Activated T-cell treated with anti-CD3 and anti-CD28 coated beads, Interleukin-2, amount 50 U/mL, for 24 hours (primary cell): ENCODE measurements at regions not wholly inside any gene's neighbourhood (a gene's known extent, or its start where the extent isn't known, plus 50 kb on each side); places are given as distances from the start of the nearest gene placed in this dataset.
"Not testable (repeated sequence)": the region's sequence is repeated elsewhere in the genome, so short reads cannot be mapped to it uniquely, and the experiment has no call there.

Source experiments
- DNase-seq: peaks from one replicate; pipeline ENCODE4 v3.0.0-alpha.2; 2020
- H3K27ac Mint-ChIP-seq: 2 replicates; pipeline ENCODE4 v1.8.0; 2020; ENCODE audit warnings: mild to moderate bottlenecking, mixed read lengths
- H3K27me3 Mint-ChIP-seq: 2 replicates; pipeline ENCODE4 v1.8.0; 2020; ENCODE audit warnings: mixed read lengths
- H3K36me3 Mint-ChIP-seq: 2 replicates; pipeline ENCODE4 v1.8.0; 2020; ENCODE audit warnings: low read depth, mixed read lengths
- H3K4me1 Mint-ChIP-seq: 2 replicates; pipeline ENCODE4 v1.8.0; 2020; ENCODE audit warnings: low read depth, mixed read lengths
- H3K4me3 Mint-ChIP-seq: 2 replicates; pipeline ENCODE4 v1.8.0; 2020; ENCODE audit warnings: mild to moderate bottlenecking, moderate library complexity, mixed read lengths
- H3K9me3 Mint-ChIP-seq: 2 replicates; pipeline ENCODE4 v1.8.0; 2020; ENCODE audit warnings: mixed read lengths

GRCh38 chr7:12493863-12494686 lies 76.4 kb upstream of the SCIN start:
- no peaks in the 10 kb centered on the region for H3K36me3 Mint-ChIP-seq
- H3K27me3 Mint-ChIP-seq: peaks cover 8% of the 10 kb centered on the region
- no peak overlapping the region for H3K27ac Mint-ChIP-seq
- DNase-seq: no peak
- H3K9me3 Mint-ChIP-seq: no peaks in the 10 kb centered on the region
- H3K4me1 Mint-ChIP-seq: no peaks in the 10 kb centered on the region
- no peak overlapping the region for H3K4me3 Mint-ChIP-seq

GRCh38 chr7:12494687-12495024 lies 75.9 kb upstream of the SCIN start:
- Mint-ChIP-seq H3K4me3 (no peak overlapping the region), H3K27ac (no peak overlapping the region), H3K27me3 (peaks cover 8% of the 10 kb centered on the region), H3K9me3 (no peaks in the 10 kb centered on the region), H3K4me1 (no peaks in the 10 kb centered on the region), H3K36me3 (no peaks in the 10 kb centered on the region)
- no peak for DNase-seq

- not testable (repeated sequence) for H3K27ac Mint-ChIP-seq, H3K4me1 Mint-ChIP-seq, H3K27me3 Mint-ChIP-seq, H3K9me3 Mint-ChIP-seq, H3K4me3 Mint-ChIP-seq, DNase-seq, H3K36me3 Mint-ChIP-seq
Measured at GRCh38 chr7:12496901-12497674, 73.4 kb upstream of the SCIN start.

- no peaks in the 10 kb centered on the region for H3K27me3 Mint-ChIP-seq
- H3K4me1 Mint-ChIP-seq: no peaks in the 10 kb centered on the region
- no peaks in the 10 kb centered on the region for H3K36me3 Mint-ChIP-seq
- H3K27ac Mint-ChIP-seq: no peak overlapping the region
- no peak for DNase-seq
- no peak overlapping the region for H3K4me3 Mint-ChIP-seq
- H3K9me3 Mint-ChIP-seq: no peaks in the 10 kb centered on the region
Measured at GRCh38 chr7:12504149-12504548, 66.4 kb upstream of the SCIN start.

DNA sequence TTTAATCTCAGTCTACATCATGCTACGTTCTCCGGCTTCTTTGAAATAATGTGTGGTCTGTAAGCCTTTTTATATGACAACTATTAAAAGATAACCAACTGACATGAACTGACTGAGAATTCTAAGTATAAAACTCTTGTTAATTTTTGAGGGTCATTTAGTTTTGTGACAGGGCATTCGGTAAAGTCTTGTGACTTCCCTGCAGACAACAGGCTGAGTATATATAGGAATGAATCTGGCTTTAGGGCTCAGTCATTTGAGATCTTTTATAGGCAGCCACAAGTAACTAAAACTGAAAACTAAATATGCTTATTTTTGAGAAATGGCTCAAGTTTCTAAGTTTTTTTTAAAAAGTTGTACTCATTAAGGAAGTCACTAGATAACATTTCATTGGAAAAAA lies 62.5 kb upstream of the SCIN start:
- Mint-ChIP-seq H3K9me3 (no peaks in the 10 kb centered on the region), H3K27ac (no peak overlapping the region), H3K27me3 (peaks cover 5% of the 10 kb centered on the region), H3K4me3 (no peak overlapping the region), H3K4me1 (no peaks in the 10 kb centered on the region), H3K36me3 (no peaks in the 10 kb centered on the region)
- DNase-seq: no peak

GRCh38 chr7:12508554-12508953 lies 62.0 kb upstream of the SCIN start:
- Mint-ChIP-seq H3K4me1 (no peaks in the 10 kb centered on the region), H3K27ac (no peak overlapping the region), H3K27me3 (peaks cover 5% of the 10 kb centered on the region), H3K4me3 (no peak overlapping the region), H3K9me3 (no peaks in the 10 kb centered on the region), H3K36me3 (no peaks in the 10 kb centered on the region)
- DNase-seq: no peak

GRCh38 chr7:12517451-12517850 lies 53.1 kb upstream of the SCIN start:
- Mint-ChIP-seq H3K4me1 (no peaks in the 10 kb centered on the region), H3K4me3 (no peak overlapping the region), H3K9me3 (peaks cover 13% of the 10 kb centered on the region), H3K27me3 (peaks cover 18% of the 10 kb centered on the region), H3K36me3 (no peaks in the 10 kb centered on the region), H3K27ac (no peak overlapping the region)
- no peak for DNase-seq

DNA sequence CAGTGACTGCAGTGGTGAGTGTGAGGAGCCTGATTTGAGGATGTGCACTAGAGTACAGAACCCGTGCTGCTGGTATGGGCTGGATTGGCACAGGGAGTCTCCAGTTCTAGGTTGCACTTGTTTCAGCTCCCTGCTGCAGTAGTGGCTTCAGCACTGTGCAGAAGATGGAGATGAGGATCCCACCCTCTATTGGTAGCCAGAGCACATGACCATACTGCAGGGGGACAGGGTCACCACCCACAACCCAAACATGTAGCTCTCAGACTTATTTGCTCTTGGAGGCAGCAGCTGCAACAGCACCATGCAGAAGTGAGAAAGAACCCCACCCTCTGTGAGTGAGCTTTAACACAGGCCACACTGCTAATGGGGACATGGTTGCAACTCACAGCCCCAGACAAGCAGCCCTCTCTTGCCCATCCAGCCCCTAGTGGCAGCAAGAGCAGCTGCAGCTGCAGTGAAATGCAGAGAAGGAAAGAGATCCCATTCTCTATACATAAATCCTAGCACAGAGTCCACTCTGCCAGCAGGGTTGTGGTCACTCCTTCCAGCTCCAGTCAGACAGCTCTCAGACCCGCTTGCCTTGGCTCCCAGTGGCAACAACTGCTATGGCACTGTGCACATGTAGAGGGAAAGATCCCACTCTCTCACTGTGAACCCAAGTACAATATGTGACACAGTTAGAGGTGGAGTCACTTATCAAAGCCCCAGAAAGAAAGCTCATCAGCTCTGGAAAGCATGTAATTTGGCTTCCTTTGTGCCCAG lies 51.4 kb upstream of the SCIN start:
- no peaks in the 10 kb centered on the region for H3K4me1 Mint-ChIP-seq
- H3K9me3 Mint-ChIP-seq: peaks cover 13% of the 10 kb centered on the region
- DNase-seq: no peak
- no peak overlapping the region for H3K27ac Mint-ChIP-seq
- H3K4me3 Mint-ChIP-seq: no peak overlapping the region
- H3K27me3 Mint-ChIP-seq: peaks cover 24% of the 10 kb centered on the region
- no peaks in the 10 kb centered on the region for H3K36me3 Mint-ChIP-seq

GRCh38 chr7:12519682-12520009 lies 50.9 kb upstream of the SCIN start:
- H3K27ac Mint-ChIP-seq: no peak overlapping the region
- DNase-seq: no peak
- H3K9me3 Mint-ChIP-seq: peaks cover 13% of the 10 kb centered on the region
- no peaks in the 10 kb centered on the region for H3K4me1 Mint-ChIP-seq
- H3K27me3 Mint-ChIP-seq: peaks cover 24% of the 10 kb centered on the region
- no peaks in the 10 kb centered on the region for H3K36me3 Mint-ChIP-seq
- H3K4me3 Mint-ChIP-seq: no peak overlapping the region
